ENCODE measurements at regions not wholly inside any gene's neighbourhood (a gene's known extent, or its start where the extent isn't known, plus 50 kb on each side); places are given as distances from the start of the nearest gene placed in this dataset.
A peak's percentile ranks its signal among the peaks of the same experiment; 100 is the strongest.

- no peaks in the 10 kb centered on the region for H3K36me3 ChIP-seq
- peak in 1 of 2 donors; percentile 31 for DNase-seq
- no peak overlapping the region for H3K27ac ChIP-seq
Measured at GRCh38 chrX:13397878-13398818, 78.3 kb upstream of the ATXN3L start.

DNA sequence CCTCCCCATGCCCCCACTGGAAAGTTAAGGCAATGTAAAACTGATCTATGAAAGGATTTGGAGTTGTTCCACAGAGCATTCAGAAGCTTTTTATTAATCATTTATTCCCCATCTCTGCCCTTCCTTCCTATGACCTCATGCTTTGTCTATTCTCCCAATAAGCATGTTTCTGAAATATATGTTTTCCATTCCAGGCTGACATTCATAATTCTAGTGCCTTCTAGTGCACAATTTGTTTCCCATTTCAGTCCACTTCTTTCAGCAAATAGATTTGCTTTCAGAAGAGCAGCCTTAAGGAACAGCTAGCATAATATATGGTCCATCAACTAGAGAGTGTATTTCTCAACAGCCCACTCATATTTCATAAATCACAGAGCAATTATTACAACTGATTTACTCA lies 77.1 kb upstream of the ATXN3L start:
- DNase-seq (no peak), ATAC-seq (ENCODE audit: low FRiP score in 2 of 2) (no peak)
- H3K4me1 ChIP-seq: no peaks in the 10 kb centered on the region
- no peaks in the 10 kb centered on the region for H3K27me3 ChIP-seq
- H3K36me3 ChIP-seq: no peaks in the 10 kb centered on the region
- H3K4me3 ChIP-seq: no peak overlapping the region
- TF ChIP-seq CTCF (IDR thresholded peaks at IDR 0.05): no peak
- no peak for TF ChIP-seq POLR2AphosphoS5 (IDR thresholded peaks at IDR 0.05)
- no peak for TF ChIP-seq EP300 (IDR thresholded peaks at IDR 0.05)
- TF ChIP-seq POLR2A (IDR thresholded peaks at IDR 0.05): no peak
- H3K27ac ChIP-seq: no peak overlapping the region
- no peaks in the 10 kb centered on the region for H3K9me3 ChIP-seq

More at GRCh38 chrX:13397878-13398818, 78.3 kb upstream of the ATXN3L start:
- 56 to 59% methylated on average over 5 of the region's 5 CpGs for WGBS, 2 donors
- H3K4me3 ChIP-seq: no peak overlapping the region
- ATAC-seq (ENCODE audit: low FRiP score in 2 of 2): peak; percentile 81 to 94
- TF ChIP-seq CTCF (IDR thresholded peaks at IDR 0.05): no peak
- peak in 1 of 2 donors; percentile 64 for TF ChIP-seq POLR2AphosphoS5 (IDR thresholded peaks at IDR 0.05)
- TF ChIP-seq EP300 (IDR thresholded peaks at IDR 0.05): no peak
- no peak for TF ChIP-seq POLR2A (IDR thresholded peaks at IDR 0.05)
- H3K9me3 ChIP-seq: no peaks in the 10 kb centered on the region
- H3K4me1 ChIP-seq: no peaks in the 10 kb centered on the region
- H3K27me3 ChIP-seq: no peaks in the 10 kb centered on the region

GRCh38 chrX:13389501-13389900 lies 69.6 kb upstream of the ATXN3L start:
- WGBS, 2 donors: 94 to 96% methylated on average over 1 of the region's 1 CpG
- no peak for ATAC-seq (ENCODE audit: low FRiP score in 2 of 2)
- TF ChIP-seq POLR2AphosphoS5 (IDR thresholded peaks at IDR 0.05) (no peak), EP300 (IDR thresholded peaks at IDR 0.05) (no peak), CTCF (IDR thresholded peaks at IDR 0.05) (no peak), POLR2A (IDR thresholded peaks at IDR 0.05) (no peak)
- H3K27me3 ChIP-seq: no peaks in the 10 kb centered on the region
- no peaks in the 10 kb centered on the region for H3K4me1 ChIP-seq
- no peak for DNase-seq
- no peaks in the 10 kb centered on the region for H3K36me3 ChIP-seq
- H3K9me3 ChIP-seq: no peaks in the 10 kb centered on the region
- no peak overlapping the region for H3K27ac ChIP-seq
- H3K4me3 ChIP-seq: no peak overlapping the region

GRCh38 chrX:13387666-13388494 lies 68.0 kb upstream of the ATXN3L start:
- H3K27me3 ChIP-seq: no peaks in the 10 kb centered on the region
- H3K27ac ChIP-seq: no peak overlapping the region
- no peak for DNase-seq
- H3K36me3 ChIP-seq: no peaks in the 10 kb centered on the region
- peak in 1 of 2 donors; percentile 63 for ATAC-seq (ENCODE audit: low FRiP score in 2 of 2)
- no peak for TF ChIP-seq POLR2A (IDR thresholded peaks at IDR 0.05)
- no peak for TF ChIP-seq CTCF (IDR thresholded peaks at IDR 0.05)
- no peak for TF ChIP-seq POLR2AphosphoS5 (IDR thresholded peaks at IDR 0.05)
- no peak for TF ChIP-seq EP300 (IDR thresholded peaks at IDR 0.05)
- no peaks in the 10 kb centered on the region for H3K9me3 ChIP-seq
- H3K4me3 ChIP-seq: no peak overlapping the region
- no peaks in the 10 kb centered on the region for H3K4me1 ChIP-seq
- 86% methylated on average over 2 of the region's 2 CpGs; no CpG with 5 or more reads in 1 of the 2 donors for WGBS, 2 donors
